HG02678 (cell line): ENCODE measurements at regions not wholly inside any gene's neighbourhood (a gene's known extent, or its start where the extent isn't known, plus 50 kb on each side); places are given as distances from the start of the nearest gene placed in this dataset.

ENCODE experiments used
- ATAC-seq: cut with Tn5 transposase; IDR thresholded peaks from one replicate; pipeline ENCODE4 v1.9.1; 2021; ENCODE audit warnings: mild to moderate bottlenecking, moderate library complexity; ENCODE audit not compliant: unreplicated experiment

GRCh38 chr2:35391736-35392442 lies 963.7 kb upstream of the CRIM1 start:
- no peak for ATAC-seq

- ATAC-seq, result no peak
Observed at GRCh38 chr2:35378791-35379190, 976.8 kb upstream of the CRIM1 start.

GRCh38 chr2:35374845-35375244 lies 980.7 kb upstream of the CRIM1 start:
- ATAC-seq, result no peak

GRCh38 chr2:35365859-35366258 lies 989.7 kb upstream of the CRIM1 start:
- ATAC-seq, result no peak

GRCh38 chr2:35356332-35356731 lies 999.2 kb upstream of the CRIM1 start:
- no peak for ATAC-seq

- no peak for ATAC-seq
Observed at GRCh38 chr2:35355056-35355455, 1000.5 kb upstream of the CRIM1 start.

GRCh38 chr2:35347561-35347960 lies 1008.0 kb upstream of the CRIM1 start:
- no peak for ATAC-seq

GRCh38 chr2:35343135-35343534 lies 1012.4 kb upstream of the CRIM1 start:
- no peak for ATAC-seq

- ATAC-seq, result no peak
Observed at GRCh38 chr2:35339211-35339610, 1016.4 kb upstream of the CRIM1 start.

GRCh38 chr2:35337922-35338321 lies 1017.7 kb upstream of the CRIM1 start:
- ATAC-seq, result no peak

GRCh38 chr2:35314049-35314448 lies 1041.5 kb upstream of the CRIM1 start:
- no peak for ATAC-seq

GRCh38 chr2:35301369-35301768 lies 1054.2 kb upstream of the CRIM1 start:
- ATAC-seq, result no peak

- no peak for ATAC-seq
Observed at GRCh38 chr2:35298493-35298892, 1057.1 kb upstream of the CRIM1 start.

- no peak for ATAC-seq
Observed at GRCh38 chr2:35297403-35297802, 1058.2 kb upstream of the CRIM1 start.

GRCh38 chr2:35294636-35295263 lies 1060.8 kb upstream of the CRIM1 start:
- no peak for ATAC-seq

GRCh38 chr2:35293261-35293660 lies 1062.3 kb upstream of the CRIM1 start:
- no peak for ATAC-seq

GRCh38 chr2:35292199-35292598 lies 1063.4 kb upstream of the CRIM1 start:
- ATAC-seq, result no peak

- no peak for ATAC-seq
Observed at GRCh38 chr2:35281702-35282101, 1073.9 kb upstream of the CRIM1 start.

- ATAC-seq, result no peak
Observed at GRCh38 chr2:35255826-35256225, 1099.8 kb upstream of the CRIM1 start.

GRCh38 chr2:35251156-35251555 lies 1104.4 kb upstream of the CRIM1 start:
- ATAC-seq, result no peak

GRCh38 chr2:35246702-35247101 lies 1108.9 kb upstream of the CRIM1 start:
- ATAC-seq, result no peak

- ATAC-seq, result no peak
Observed at GRCh38 chr2:35228584-35228983, 1127.0 kb upstream of the CRIM1 start.

GRCh38 chr2:35220461-35220860 lies 1135.1 kb upstream of the CRIM1 start:
- no peak for ATAC-seq
